Cardiac muscle cell (in vitro differentiated cells and primary cell): ENCODE measurements at regions not wholly inside any gene's neighbourhood (a gene's known extent, or its start where the extent isn't known, plus 50 kb on each side); places are given as distances from the start of the nearest gene placed in this dataset.

ENCODE experiments used
- DNase-seq, 2 donors: peaks; one replicate each; pipeline versions ENCODE4 v3.0.0 to v3.0.0-alpha.2; 2010 to 2017; ENCODE audit warnings: low read depth in 1 of 2, low spot score in 1 of 2
- H3K27ac ChIP-seq: fragments of 200-600 bp; sonication (generic); 2 replicates; pipeline ENCODE4 v1.5.1; 2016
- H3K27me3 ChIP-seq: fragments of 200-600 bp; sonication (generic); 2 replicates; pipeline ENCODE4 v1.6.0; 2016; ENCODE audit warnings: control low read depth
- H3K36me3 ChIP-seq: fragments of 200-600 bp; sonication (generic); 2 replicates; pipeline ENCODE4 v1.5.1; 2016; ENCODE audit warnings: control low read depth
- H3K4me1 ChIP-seq: fragments of 200-600 bp; sonication (generic); 2 replicates; pipeline ENCODE4 v1.8.1; 2017; ENCODE audit warnings: low read depth, mild to moderate bottlenecking, mixed run types
- H3K4me3 ChIP-seq: fragments of 200-600 bp; sonication (generic); 2 replicates; pipeline ENCODE4 v1.5.1; 2016; ENCODE audit warnings: mild to moderate bottlenecking
- H3K9me3 ChIP-seq: fragments of 200-600 bp; sonication (generic); 2 replicates; pipeline ENCODE4 v1.5.1; 2017; ENCODE audit warnings: low read depth, mild to moderate bottlenecking, control low read depth
- TF ChIP-seq, protein P1 (sequence below): IDR thresholded peaks from 2 replicates; pipeline ENCODE4 v1.5.1; 2012; ENCODE audit warnings: low read depth, mild to moderate bottlenecking, low read length

GRCh38 chr6:164336455-164336854 is 921.9 kb downstream of the QKI start:
- Histone ChIP-seq H3K9me3 (no peaks in the 10 kb centered on the region), H3K4me3 (no peak overlapping the region), H3K4me1 (no peaks in the 10 kb centered on the region), H3K27ac (no peak overlapping the region), H3K27me3 (no peaks in the 10 kb centered on the region), H3K36me3 (no peaks in the 10 kb centered on the region)
- DNase-seq = no peak
- TF ChIP-seq, protein P1, sequence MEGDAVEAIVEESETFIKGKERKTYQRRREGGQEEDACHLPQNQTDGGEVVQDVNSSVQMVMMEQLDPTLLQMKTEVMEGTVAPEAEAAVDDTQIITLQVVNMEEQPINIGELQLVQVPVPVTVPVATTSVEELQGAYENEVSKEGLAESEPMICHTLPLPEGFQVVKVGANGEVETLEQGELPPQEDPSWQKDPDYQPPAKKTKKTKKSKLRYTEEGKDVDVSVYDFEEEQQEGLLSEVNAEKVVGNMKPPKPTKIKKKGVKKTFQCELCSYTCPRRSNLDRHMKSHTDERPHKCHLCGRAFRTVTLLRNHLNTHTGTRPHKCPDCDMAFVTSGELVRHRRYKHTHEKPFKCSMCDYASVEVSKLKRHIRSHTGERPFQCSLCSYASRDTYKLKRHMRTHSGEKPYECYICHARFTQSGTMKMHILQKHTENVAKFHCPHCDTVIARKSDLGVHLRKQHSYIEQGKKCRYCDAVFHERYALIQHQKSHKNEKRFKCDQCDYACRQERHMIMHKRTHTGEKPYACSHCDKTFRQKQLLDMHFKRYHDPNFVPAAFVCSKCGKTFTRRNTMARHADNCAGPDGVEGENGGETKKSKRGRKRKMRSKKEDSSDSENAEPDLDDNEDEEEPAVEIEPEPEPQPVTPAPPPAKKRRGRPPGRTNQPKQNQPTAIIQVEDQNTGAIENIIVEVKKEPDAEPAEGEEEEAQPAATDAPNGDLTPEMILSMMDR = no peak

DNA sequence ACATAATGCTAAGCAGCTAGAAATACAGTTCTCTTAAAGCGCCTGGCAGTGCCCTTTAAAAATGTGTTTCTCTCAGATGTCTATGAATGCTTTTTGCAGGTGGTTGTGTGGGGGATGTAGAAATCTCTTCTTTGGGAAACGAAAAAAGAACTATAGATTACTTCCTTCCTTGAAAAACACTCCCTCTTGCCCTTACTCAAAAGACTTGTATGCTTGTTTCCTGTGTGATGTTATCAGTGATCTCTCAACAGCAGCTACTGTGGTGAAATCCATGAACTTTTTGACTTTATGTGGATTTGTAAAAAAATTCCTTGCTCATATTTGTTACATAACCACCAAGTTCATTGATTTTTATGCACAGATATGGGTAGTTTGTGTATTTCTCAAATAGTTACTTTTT is 916.5 kb downstream of the QKI start:
- peak in 1 of 2 donors; percentile 11 for DNase-seq
- H3K27me3 ChIP-seq = no peaks in the 10 kb centered on the region
- H3K27ac ChIP-seq = no peak overlapping the region
- TF ChIP-seq, protein P1 = no peak
- H3K4me3 ChIP-seq = no peak overlapping the region
- no peaks in the 10 kb centered on the region for H3K4me1 ChIP-seq
- no peaks in the 10 kb centered on the region for H3K36me3 ChIP-seq
- no peaks in the 10 kb centered on the region for H3K9me3 ChIP-seq

GRCh38 chr6:164325168-164325567 is 910.6 kb downstream of the QKI start:
- H3K27ac ChIP-seq = no peak overlapping the region
- H3K27me3 ChIP-seq = no peaks in the 10 kb centered on the region
- no peaks in the 10 kb centered on the region for H3K9me3 ChIP-seq
- TF ChIP-seq, protein P1 = no peak
- no peaks in the 10 kb centered on the region for H3K36me3 ChIP-seq
- no peak for DNase-seq
- no peak overlapping the region for H3K4me3 ChIP-seq
- no peaks in the 10 kb centered on the region for H3K4me1 ChIP-seq

DNA sequence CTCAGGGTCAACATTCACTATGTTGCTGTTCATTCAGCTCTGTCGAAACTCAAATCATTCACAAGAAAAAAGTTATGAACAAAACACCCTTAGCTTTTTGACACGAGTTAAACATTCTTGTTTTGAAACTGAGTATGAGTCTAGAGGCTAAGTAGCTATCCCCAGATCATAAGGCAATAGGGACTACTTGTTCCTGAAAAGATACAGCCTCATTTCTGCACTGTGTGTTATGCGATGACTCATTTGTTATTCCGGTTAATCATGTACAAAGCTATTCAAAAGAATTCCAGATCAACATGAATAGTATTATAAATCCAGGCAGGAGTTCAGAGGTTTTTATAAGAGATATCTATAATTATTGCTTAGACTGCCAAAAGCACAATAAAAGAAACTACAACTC is 908.0 kb downstream of the QKI start:
- TF ChIP-seq, protein P1 = no peak
- Histone ChIP-seq H3K4me3 (no peak overlapping the region), H3K27ac (no peak overlapping the region), H3K36me3 (no peaks in the 10 kb centered on the region), H3K9me3 (no peaks in the 10 kb centered on the region), H3K4me1 (no peaks in the 10 kb centered on the region), H3K27me3 (no peaks in the 10 kb centered on the region)
- DNase-seq = peak in 1 of 2 donors; percentile 92

DNA sequence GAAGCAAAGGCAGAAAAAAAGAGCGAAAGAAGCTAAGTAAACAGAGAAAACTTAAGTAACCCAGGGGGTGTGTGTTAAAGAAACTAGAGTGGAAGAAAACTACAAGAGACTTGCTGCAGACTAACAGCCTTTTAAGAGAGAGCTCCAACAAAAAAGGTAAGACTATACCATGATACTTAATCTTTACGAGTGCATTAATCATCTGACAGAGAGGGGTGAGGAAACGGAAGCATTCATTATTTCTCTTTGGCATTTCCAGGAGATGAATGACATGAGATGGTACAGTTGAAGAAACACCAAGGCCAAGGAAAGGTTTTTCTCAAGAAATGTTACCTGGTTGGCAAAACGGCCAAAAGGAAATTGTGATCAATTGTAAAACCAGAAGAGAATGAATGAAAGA is 906.8 kb downstream of the QKI start:
- no peaks in the 10 kb centered on the region for H3K27me3 ChIP-seq

More for the DNA sequence above, 906.8 kb downstream of the QKI start:
- Histone ChIP-seq H3K4me1 (no peaks in the 10 kb centered on the region), H3K9me3 (no peaks in the 10 kb centered on the region), H3K36me3 (no peaks in the 10 kb centered on the region), H3K27ac (no peak overlapping the region), H3K4me3 (no peak overlapping the region)
- TF ChIP-seq, protein P1 = no peak
- DNase-seq = no peak
